ENCODE measurements at regions not wholly inside any gene's neighbourhood (a gene's known extent, or its start where the extent isn't known, plus 50 kb on each side); places are given as distances from the start of the nearest gene placed in this dataset.

GRCh38 chr12:83198291-83199015, 511.7 kb downstream of the TMTC2 start:
- TF ChIP-seq ISL1 (CRISPR knock-in tag; IDR thresholded peaks at IDR 0.05) (no peak), ARNTL (CRISPR knock-in tag; IDR thresholded peaks at IDR 0.05; ENCODE audit: borderline replicate concordance, low read depth) (no peak), ZNF8 (CRISPR knock-in tag; IDR thresholded peaks at IDR 0.05) (no peak)
- TF ChIP-seq, protein P1, sequence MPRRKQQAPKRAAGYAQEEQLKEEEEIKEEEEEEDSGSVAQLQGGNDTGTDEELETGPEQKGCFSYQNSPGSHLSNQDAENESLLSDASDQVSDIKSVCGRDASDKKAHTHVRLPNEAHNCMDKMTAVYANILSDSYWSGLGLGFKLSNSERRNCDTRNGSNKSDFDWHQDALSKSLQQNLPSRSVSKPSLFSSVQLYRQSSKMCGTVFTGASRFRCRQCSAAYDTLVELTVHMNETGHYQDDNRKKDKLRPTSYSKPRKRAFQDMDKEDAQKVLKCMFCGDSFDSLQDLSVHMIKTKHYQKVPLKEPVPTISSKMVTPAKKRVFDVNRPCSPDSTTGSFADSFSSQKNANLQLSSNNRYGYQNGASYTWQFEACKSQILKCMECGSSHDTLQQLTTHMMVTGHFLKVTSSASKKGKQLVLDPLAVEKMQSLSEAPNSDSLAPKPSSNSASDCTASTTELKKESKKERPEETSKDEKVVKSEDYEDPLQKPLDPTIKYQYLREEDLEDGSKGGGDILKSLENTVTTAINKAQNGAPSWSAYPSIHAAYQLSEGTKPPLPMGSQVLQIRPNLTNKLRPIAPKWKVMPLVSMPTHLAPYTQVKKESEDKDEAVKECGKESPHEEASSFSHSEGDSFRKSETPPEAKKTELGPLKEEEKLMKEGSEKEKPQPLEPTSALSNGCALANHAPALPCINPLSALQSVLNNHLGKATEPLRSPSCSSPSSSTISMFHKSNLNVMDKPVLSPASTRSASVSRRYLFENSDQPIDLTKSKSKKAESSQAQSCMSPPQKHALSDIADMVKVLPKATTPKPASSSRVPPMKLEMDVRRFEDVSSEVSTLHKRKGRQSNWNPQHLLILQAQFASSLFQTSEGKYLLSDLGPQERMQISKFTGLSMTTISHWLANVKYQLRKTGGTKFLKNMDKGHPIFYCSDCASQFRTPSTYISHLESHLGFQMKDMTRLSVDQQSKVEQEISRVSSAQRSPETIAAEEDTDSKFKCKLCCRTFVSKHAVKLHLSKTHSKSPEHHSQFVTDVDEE (CRISPR knock-in tag; IDR thresholded peaks at IDR 0.05) = no peak
- no peak for ATAC-seq

DNA sequence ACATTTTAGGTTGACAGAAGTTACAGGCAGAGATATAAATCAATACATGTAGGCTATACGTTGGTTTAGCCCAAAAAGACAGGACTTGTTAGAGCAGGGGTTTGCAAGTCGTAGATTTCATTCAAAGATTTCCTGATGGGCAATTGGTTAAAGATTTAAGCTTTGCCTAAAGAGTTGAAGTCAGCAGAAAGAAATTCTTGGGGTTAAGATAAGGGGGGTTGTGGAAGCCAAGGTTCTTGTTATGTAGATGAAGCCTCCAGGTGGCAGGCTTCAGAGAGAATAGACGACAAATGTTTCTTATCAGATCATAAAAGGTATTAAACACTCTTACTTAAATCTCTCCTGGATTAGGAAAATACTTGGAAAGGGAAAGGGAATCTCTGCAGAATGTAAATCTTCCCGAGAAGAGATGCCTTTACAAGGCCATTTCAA, 510.8 kb downstream of the TMTC2 start:
- no peak for TF ChIP-seq ZNF8 (CRISPR knock-in tag; IDR thresholded peaks at IDR 0.05)
- no peak for TF ChIP-seq CSRNP3 (CRISPR knock-in tag; IDR thresholded peaks at IDR 0.05)
- no peak for TF ChIP-seq RARB (CRISPR knock-in tag; IDR thresholded peaks at IDR 0.05)
- ATAC-seq = no peak

- TF ChIP-seq ZNF565 (CRISPR knock-in tag; conservative IDR thresholded peaks at IDR 0.05; ENCODE audit: low read depth) = no peak
- TF ChIP-seq BACH2 (CRISPR knock-in tag; IDR thresholded peaks at IDR 0.05; ENCODE audit: borderline replicate concordance) = no peak
- no peak for TF ChIP-seq ESRRG (CRISPR knock-in tag; IDR thresholded peaks at IDR 0.05)
- no peak for ATAC-seq
Observed at GRCh38 chr12:83196694-83197350, 510.1 kb downstream of the TMTC2 start.

DNA sequence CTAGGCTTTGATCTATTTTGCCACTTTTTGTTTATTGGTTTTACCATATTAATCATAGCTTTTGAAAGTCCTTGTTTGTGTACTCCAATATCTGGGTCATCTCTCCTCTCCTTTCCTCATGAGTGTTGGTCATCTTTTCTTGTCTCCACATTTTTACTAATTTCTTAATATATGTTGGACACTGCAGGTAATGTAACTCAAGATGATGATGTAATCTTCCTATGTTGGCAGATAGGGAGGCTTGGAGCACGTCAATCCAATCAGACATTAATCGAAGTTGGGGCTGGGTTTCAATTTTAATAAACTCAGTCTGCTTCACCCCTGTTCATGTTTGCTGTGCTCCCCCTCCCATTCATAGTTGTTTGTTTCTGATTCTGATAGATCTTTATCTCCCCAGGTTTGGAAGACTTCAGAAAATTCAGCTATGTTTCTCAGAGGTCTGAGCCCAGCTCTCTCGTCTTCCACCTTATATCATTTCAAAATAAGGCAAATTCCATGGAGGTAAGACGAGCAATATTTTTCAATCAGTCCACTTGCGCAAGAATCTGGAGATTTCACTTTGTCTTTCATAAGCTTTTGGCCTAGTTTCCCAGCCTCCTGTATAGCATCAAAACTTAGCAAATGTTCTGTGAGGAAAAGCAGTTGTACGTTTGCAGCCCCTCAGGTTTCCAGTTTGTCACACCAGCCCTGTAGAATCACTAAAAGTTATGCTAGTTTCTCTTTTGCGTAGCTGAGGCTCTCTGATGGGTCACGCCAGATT, 504.1 kb downstream of the TMTC2 start:
- TF ChIP-seq, protein P1 (CRISPR knock-in tag; IDR thresholded peaks at IDR 0.05) = no peak
- no peak for TF ChIP-seq TCF4 (CRISPR knock-in tag; IDR thresholded peaks at IDR 0.05; ENCODE audit: borderline replicate concordance)
- TF ChIP-seq, protein P2, sequence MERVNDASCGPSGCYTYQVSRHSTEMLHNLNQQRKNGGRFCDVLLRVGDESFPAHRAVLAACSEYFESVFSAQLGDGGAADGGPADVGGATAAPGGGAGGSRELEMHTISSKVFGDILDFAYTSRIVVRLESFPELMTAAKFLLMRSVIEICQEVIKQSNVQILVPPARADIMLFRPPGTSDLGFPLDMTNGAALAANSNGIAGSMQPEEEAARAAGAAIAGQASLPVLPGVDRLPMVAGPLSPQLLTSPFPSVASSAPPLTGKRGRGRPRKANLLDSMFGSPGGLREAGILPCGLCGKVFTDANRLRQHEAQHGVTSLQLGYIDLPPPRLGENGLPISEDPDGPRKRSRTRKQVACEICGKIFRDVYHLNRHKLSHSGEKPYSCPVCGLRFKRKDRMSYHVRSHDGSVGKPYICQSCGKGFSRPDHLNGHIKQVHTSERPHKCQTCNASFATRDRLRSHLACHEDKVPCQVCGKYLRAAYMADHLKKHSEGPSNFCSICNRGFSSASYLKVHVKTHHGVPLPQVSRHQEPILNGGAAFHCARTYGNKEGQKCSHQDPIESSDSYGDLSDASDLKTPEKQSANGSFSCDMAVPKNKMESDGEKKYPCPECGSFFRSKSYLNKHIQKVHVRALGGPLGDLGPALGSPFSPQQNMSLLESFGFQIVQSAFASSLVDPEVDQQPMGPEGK (CRISPR knock-in tag; IDR thresholded peaks at IDR 0.05; ENCODE audit: borderline replicate concordance) = no peak
- TF ChIP-seq OSR1 (CRISPR knock-in tag; IDR thresholded peaks at IDR 0.05) = no peak
- no peak for TF ChIP-seq GLIS3 (CRISPR knock-in tag; IDR thresholded peaks at IDR 0.05)
- no peak for ATAC-seq

GRCh38 chr12:83186419-83186818, 499.7 kb downstream of the TMTC2 start:
- ATAC-seq = no peak
- TF ChIP-seq ZNF565 (CRISPR knock-in tag; conservative IDR thresholded peaks at IDR 0.05; ENCODE audit: low read depth) (no peak), PPARA (CRISPR knock-in tag; IDR thresholded peaks at IDR 0.05; ENCODE audit: borderline replicate concordance) (no peak), ARNTL (CRISPR knock-in tag; IDR thresholded peaks at IDR 0.05; ENCODE audit: borderline replicate concordance, low read depth) (no peak), ZFP30 (CRISPR knock-in tag; IDR thresholded peaks at IDR 0.05) (no peak), ZC3H10 (CRISPR knock-in tag; IDR thresholded peaks at IDR 0.05) (no peak), ISL1 (CRISPR knock-in tag; IDR thresholded peaks at IDR 0.05) (no peak), ESRRG (CRISPR knock-in tag; IDR thresholded peaks at IDR 0.05) (no peak), GLIS3 (CRISPR knock-in tag; IDR thresholded peaks at IDR 0.05) (no peak), CSDC2 (CRISPR knock-in tag; IDR thresholded peaks at IDR 0.05) (no peak), CSRNP3 (CRISPR knock-in tag; IDR thresholded peaks at IDR 0.05) (no peak), TOX (CRISPR knock-in tag; IDR thresholded peaks at IDR 0.05; ENCODE audit: borderline replicate concordance) (no peak), ZNF70 (CRISPR knock-in tag; IDR thresholded peaks at IDR 0.05) (no peak), SNAI2 (CRISPR knock-in tag; IDR thresholded peaks at IDR 0.05) (no peak)

Measured in SK-N-SH treated with all-trans-retinoic acid at 6 μM for 48 hours (cell line).